ENCODE measurements at regions not wholly inside any gene's neighbourhood (a gene's known extent, or its start where the extent isn't known, plus 50 kb on each side); places are given as distances from the start of the nearest gene placed in this dataset.

GRCh38 chr15:87631775-87632174 lies 624.8 kb downstream of the NTRK3 start:
- DNase-seq (ENCODE audit: low read depth) = no peak
- no peak for TF ChIP-seq CTCF (IDR thresholded peaks at IDR 0.05; ENCODE audit: control insufficient read depth, extremely low read depth, insufficient read depth)
- H3K4me3 ChIP-seq (ENCODE audit: low read depth, low read length) = no peak overlapping the region

- DNase-seq (ENCODE audit: low read depth) = no peak
- H3K4me3 ChIP-seq (ENCODE audit: low read depth, low read length) = no peak overlapping the region
- no peak for TF ChIP-seq CTCF (IDR thresholded peaks at IDR 0.05; ENCODE audit: control insufficient read depth, extremely low read depth, insufficient read depth)
Observed at GRCh38 chr15:87631093-87631492, 625.4 kb downstream of the NTRK3 start.

GRCh38 chr15:87628311-87628710 lies 628.2 kb downstream of the NTRK3 start:
- no peak for TF ChIP-seq CTCF (IDR thresholded peaks at IDR 0.05; ENCODE audit: control insufficient read depth, extremely low read depth, insufficient read depth)
- DNase-seq (ENCODE audit: low read depth) = no peak
- H3K4me3 ChIP-seq (ENCODE audit: low read depth, low read length) = no peak overlapping the region

GRCh38 chr15:87626860-87627259 lies 629.7 kb downstream of the NTRK3 start:
- TF ChIP-seq CTCF (IDR thresholded peaks at IDR 0.05; ENCODE audit: control insufficient read depth, extremely low read depth, insufficient read depth) = no peak
- no peak overlapping the region for H3K4me3 ChIP-seq (ENCODE audit: low read depth, low read length)
- DNase-seq (ENCODE audit: low read depth) = no peak

GRCh38 chr15:87623832-87624231 lies 632.7 kb downstream of the NTRK3 start:
- peak; percentile 29 for TF ChIP-seq CTCF (IDR thresholded peaks at IDR 0.05; ENCODE audit: control insufficient read depth, extremely low read depth, insufficient read depth)
- no peak overlapping the region for H3K4me3 ChIP-seq (ENCODE audit: low read depth, low read length)
- DNase-seq (ENCODE audit: low read depth) = no peak

- no peak for DNase-seq (ENCODE audit: low read depth)
- TF ChIP-seq CTCF (IDR thresholded peaks at IDR 0.05; ENCODE audit: control insufficient read depth, extremely low read depth, insufficient read depth) = no peak
- no peak overlapping the region for H3K4me3 ChIP-seq (ENCODE audit: low read depth, low read length)
Observed at GRCh38 chr15:87620393-87620792, 636.1 kb downstream of the NTRK3 start.

GRCh38 chr15:87619161-87619960 lies 637.2 kb downstream of the NTRK3 start:
- no peak for TF ChIP-seq CTCF (IDR thresholded peaks at IDR 0.05; ENCODE audit: control insufficient read depth, extremely low read depth, insufficient read depth)
- DNase-seq (ENCODE audit: low read depth) = no peak
- no peak overlapping the region for H3K4me3 ChIP-seq (ENCODE audit: low read depth, low read length)
